Fibroblast of skin of left quadriceps (primary cell): ENCODE measurements at regions not wholly inside any gene's neighbourhood (a gene's known extent, or its start where the extent isn't known, plus 50 kb on each side); places are given as distances from the start of the nearest gene placed in this dataset.
A peak's percentile ranks its signal among the peaks of the same experiment; 100 is the strongest.

Experiments
- DNase-seq, 2 experiments: peaks; one replicate each; pipeline ENCODE4 v3.0.0-alpha.2; 2013; ENCODE audit warnings: low read depth in 2 of 2

GRCh38 chr16:86664522-86665318 is 86.4 kb downstream of the FOXL1 start:
- DNase-seq = peak; percentile 57 to 62

- no peak for DNase-seq
Measured at GRCh38 chr16:86665319-86665675, 86.9 kb downstream of the FOXL1 start.

GRCh38 chr16:86665929-86666328 is 87.6 kb downstream of the FOXL1 start:
- DNase-seq = no peak

DNA sequence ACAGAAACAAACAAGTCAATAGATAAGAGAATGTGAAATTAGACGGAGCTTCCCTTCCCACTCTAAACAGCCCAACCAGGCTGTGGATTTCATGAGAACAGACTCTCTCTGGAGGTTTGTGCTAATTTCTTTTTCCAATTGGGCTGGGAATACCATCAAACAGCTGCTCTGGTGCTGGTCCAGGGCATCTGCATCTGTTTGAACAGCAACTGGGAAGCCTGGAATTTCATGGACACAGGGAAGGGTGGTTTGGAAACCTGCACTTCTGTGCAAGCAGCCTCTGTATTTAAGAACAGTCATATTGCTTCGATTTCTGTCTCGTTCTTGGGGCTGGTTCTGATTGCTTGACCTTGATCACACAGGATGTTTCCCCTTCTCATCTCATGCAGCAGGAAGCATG is 88.7 kb downstream of the FOXL1 start:
- DNase-seq = no peak

GRCh38 chr16:86668136-86668910 is 90.0 kb downstream of the FOXL1 start:
- DNase-seq = peak in 1 of 2 experiments; percentile 67

DNA sequence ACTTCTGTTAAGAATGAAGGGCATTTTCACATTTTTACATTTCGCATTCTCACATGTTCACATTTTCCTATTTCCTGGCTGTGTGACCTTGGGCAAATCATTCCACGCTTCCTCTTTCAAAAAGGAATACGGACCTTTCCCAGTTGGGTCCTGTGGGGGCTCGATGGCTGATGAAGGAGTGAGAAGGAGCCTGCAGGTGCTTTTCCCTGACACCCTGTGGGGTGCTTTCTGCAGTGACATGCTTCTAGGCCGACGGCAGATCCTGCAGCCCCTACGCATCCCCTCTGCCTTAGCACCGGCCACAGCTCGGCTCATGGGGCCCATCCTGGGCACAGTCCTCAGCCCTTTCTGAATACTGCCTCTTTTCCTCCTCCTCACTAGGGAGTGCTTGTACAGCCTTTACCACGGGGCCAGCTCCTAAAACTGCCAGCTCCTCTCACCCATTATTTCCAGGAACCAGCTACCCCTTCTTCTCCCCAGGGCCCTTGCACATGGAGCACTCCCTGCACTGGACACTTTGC is 91.0 kb downstream of the FOXL1 start:
- no peak for DNase-seq

GRCh38 chr16:86669937-86670749 is 91.8 kb downstream of the FOXL1 start:
- DNase-seq = no peak

DNA sequence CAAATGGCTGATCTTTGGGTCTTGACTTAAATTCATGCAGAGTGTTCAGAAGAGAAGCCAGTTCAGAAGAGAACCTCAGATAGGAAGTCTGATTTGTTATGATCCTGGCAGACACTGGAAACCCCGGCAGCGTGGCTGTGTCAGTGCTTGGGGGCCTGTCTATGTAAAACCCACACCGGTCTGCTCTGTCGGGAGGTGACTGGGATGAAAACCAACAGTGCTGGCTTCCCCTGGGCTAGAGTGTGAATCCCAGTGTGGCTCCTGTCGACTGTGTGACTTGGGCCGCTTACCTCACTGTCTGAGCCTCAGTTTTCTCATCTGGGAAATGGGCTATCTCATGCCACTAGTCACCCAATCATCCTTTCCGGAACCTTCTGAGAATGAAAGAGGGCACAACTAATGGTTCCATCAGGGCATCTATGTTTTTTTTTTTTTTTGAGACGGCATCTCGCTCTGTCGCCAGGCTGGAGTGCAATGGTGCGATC is 92.4 kb downstream of the FOXL1 start:
- DNase-seq = no peak

- DNase-seq = no peak
Measured at GRCh38 chr16:86671486-86672178, 93.3 kb downstream of the FOXL1 start.

DNA sequence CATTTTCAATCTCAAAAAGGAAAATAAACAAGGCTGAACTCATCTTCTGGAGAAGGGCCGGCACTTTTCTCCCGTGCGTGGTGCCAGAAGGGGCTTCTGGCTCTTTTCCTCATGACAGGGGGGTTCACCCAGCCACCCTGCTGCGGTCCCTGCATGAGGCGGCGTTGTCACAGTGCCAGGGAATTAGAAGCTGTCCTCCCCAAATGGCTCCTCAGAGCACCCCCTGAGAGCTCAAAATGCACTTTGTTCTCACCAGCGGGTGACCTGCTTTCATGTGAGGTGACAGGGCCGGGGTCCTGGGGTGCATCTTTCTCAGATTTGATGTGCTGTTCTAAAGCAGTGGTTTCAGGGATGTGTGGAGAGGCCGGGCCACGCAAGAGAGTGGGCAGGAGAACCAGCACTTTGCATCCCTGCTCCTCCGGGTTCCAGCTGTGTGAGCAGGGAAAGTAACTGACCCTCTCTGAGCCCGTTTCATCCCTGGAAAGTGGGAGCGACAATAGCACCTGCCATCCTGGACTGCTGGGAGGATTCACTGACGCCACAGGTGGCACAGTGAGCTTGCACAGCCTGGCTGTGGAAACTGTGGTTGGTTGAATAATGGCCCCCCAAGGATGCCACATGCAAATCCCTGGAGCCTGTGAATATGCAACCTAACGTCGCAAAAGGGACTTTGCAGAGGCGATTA is 94.0 kb downstream of the FOXL1 start:
- DNase-seq = no peak

GRCh38 chr16:86673090-86673955 is 95.0 kb downstream of the FOXL1 start:
- DNase-seq = no peak

DNA sequence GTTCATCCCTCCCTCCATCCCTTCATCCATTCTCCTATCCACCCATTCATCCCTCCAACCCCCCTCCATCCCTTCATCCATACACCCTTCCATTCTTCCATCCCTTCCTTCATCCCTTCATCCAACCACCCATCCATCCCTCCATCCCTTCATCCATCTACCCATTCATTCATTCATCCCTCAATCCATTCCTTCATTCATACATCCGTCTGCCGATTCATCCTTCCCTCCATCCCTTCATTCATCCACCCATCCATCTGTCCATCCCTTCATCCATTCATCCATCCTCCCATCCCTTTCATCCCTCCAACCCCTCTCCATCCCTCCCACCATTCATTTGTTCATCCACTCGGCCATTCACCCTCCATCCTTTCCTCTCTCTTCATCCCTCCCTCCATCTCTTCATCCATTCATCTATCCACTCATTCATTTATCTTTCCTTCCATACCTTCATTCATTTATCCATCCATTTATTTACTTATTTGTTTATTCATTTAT is 95.7 kb downstream of the FOXL1 start:
- DNase-seq = no peak

DNA sequence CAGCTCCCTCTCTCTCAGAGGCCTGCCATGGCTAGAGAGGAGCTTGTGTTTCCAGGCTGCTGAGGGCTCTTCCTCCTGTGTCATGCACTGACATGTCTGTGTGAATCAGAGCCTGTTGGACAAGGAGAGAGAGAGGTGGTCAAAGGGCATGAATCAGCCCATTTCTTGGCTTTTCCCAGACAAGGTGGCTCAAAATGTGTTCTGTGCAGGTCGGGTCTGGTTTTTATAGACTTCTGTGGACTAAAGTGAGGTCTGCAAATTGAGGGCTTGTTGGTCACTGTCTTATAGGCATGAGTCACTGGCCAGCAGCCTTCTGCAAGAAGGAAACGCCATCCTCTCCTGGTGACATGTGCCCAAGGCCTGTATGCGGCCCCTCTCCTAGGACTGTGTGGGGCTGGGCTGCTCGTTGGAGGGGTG is 97.9 kb downstream of the FOXL1 start:
- no peak for DNase-seq

DNA sequence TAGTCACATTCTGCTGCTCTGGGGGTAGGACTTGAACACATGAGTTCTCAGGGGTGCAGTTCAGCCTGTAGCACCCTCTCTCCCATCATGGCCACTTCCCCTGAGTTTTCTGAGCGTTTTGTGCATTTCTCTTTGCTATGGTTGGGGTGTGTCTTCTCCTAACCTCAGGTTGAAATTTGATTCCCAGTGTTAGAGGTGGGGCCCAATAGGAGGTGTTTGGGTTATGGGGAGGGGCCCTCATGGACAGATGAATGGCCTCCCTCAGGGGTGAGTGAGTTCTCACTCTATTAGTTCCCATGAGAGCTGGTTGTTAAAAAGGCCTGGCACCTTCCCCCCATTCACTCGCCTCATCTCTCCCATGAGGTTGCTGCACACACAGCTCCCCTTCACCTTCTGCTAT is 101.1 kb downstream of the FOXL1 start:
- DNase-seq = no peak

DNA sequence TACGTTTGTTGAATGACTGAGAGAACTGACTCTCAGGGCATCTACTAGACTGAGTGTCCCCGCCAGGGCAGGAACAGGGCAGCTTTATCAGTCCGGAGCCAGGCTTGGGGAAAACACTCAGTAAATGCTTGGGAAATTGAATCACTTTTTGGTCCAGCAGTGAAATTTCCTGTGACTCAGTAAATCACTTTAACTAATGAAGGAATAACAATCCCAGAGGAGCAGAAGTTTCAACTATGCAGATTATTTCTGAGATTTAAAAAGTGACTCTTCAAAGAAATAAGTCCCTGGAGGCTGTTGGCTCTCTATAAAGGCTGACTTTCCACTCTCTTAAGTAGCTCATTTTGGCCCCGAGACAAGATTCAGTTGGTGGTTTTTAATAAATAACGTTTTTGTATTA is 101.8 kb downstream of the FOXL1 start:
- peak; percentile 69 to 70 for DNase-seq

DNA sequence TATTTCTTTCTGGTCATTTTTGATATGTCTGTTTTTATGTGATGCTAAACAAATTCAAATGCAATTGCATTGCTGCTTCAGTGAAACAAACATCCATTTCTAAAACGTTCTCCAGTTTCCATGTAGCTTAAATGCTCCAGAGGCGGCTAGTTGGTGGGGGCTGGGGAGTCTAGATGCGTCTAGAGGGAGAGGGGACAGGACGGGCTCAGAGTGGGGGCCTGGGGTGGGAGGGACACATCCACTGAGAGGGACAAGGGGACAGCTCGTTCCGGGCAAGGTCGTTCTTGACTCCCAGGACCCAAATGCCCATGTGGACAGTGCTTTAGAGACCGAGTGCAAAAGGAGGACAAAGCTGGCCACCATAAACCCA is 102.3 kb downstream of the FOXL1 start:
- no peak for DNase-seq

DNA sequence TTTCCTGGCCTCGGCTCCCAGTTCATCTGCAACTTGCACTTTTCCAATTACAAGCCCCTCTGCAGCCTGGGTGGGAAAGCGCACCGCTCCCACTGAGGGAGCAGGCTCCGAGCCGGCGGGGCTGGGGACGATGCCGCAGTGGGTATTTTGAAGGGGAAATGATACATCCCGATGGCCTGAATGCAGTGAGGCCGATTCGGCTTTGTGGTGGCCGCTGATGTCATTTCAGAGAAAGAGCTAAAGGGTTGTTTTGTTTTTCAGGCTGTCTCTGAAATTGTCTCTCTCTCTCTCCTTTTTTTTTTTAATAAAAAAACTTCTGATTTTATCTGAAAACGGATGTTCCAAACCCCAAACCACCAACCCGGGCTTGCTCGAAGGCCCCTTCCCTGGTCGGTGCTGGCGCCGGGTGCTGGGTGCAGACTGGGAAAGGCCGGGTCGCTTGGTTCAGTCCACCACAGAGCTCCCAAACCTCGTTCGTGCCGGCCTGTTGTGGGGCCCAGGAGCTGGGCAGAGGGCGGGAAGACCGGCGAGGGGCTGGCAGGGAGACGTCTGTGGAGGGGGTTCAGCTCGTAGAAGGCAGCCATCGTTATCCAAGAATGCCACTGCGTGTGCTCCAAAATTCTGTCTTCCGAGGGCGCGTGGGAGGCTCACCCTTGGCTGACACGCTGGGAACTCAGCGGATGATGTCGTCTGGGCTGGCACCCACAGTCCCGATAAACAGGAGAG is 102.8 kb downstream of the FOXL1 start:
- no peak for DNase-seq

DNA sequence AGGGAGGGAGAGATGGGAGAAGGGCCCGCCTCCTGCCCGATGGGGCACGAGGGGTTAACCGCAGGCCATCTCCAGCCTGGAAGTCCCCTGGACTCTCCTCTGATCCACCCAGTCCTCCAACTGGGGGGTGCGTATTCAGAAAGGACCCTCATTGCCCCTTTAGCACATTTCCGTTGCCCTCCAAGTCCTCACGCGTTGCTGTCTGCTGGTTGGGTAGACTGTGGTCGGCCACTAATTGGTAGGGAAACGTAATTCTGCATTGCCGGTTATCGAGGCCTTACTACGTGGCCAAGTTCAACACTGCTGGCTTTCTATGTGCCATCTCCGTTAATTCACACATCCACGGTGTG is 103.4 kb downstream of the FOXL1 start:
- no peak for DNase-seq
